GM12878 (cell line): ENCODE measurements at regions not wholly inside any gene's neighbourhood (a gene's known extent, or its start where the extent isn't known, plus 50 kb on each side); places are given as distances from the start of the nearest gene placed in this dataset.
"Not testable (repeated sequence)": the region's sequence is repeated elsewhere in the genome, so short reads cannot be mapped to it uniquely, and the experiment has no call there.

ENCODE experiments used
- ATAC-seq: fragments of 200-7000 bp; cut with Tn5 transposase; 3 replicates; pipeline ENCODE4 v1.9.1; 2020; ENCODE audit warnings: mild to moderate bottlenecking, moderate library complexity
- BruUV-seq: library from RNA; stranded (reverse); fragments of 400-500 nt; replicated peaks from 2 replicates; lab custom pipeline; 2021; lab: Mats Ljungman, UMichigan
- CTCF ChIA-PET: fragments of 300-600 bp; sonication (Branson Sonifier 250); formaldehyde crosslinking; extraction: SDS; loops from one replicate; lab custom pipeline; 2021; ENCODE audit warnings: inconsistent platforms; lab: Yijun Ruan, JAX
- POLR2A ChIA-PET: fragments of 350-600 bp; formaldehyde crosslinking; extraction: SDS; loops from one replicate; lab custom pipeline; 2021; ENCODE audit warnings: inconsistent platforms; lab: Charles Lee
- RAD21 ChIA-PET: fragments of 300-600 bp; sonication (Branson Sonifier 250); formaldehyde crosslinking; loops from one replicate; lab custom pipeline; 2023; ENCODE audit warnings: antibody characterized with exemption; ENCODE audit not compliant: unreplicated experiment; lab: Charles Lee
- SMC1A ChIA-PET: fragments of 300-600 bp; sonication (Branson Sonifier 250); formaldehyde crosslinking; loops from one replicate; lab custom pipeline; 2023; ENCODE audit not compliant: unreplicated experiment, uncharacterized antibody; lab: Charles Lee
- DNase-seq: peaks from one replicate; pipeline ENCODE4 v3.0.0-alpha.2; 2011; ENCODE audit warnings: low read depth, low spot score
- FAIRE-seq: peaks from 3 replicates; lab custom pipeline; 2011; peaks lifted over from hg19 to GRCh38; lab: Jason Lieb, UNC
- H2AFZ ChIP-seq: 2 replicates; pipeline ENCODE4 v1.6.0; 2011; ENCODE audit warnings: low read depth, low read length, control low read depth; ENCODE audit not compliant: control insufficient read depth
- H3K27ac ChIP-seq: 2 replicates; pipeline ENCODE4 v1.5.1; 2011; ENCODE audit warnings: control low read depth; ENCODE audit not compliant: control insufficient read depth, insufficient read depth
- H3K27me3 ChIP-seq, 2 experiments: replicated peaks in 1 of 2; 2 replicates each; pipeline versions ENCODE4 v1.6.0 to v1.6.1; 2011; ENCODE audit warnings: low read length in 1 of 2; ENCODE audit not compliant: control insufficient read depth in 2 of 2, insufficient read depth in 2 of 2
- H3K36me3 ChIP-seq, 2 experiments: 2 replicates each; pipeline ENCODE4 v1.5.1; 2011; ENCODE audit warnings: low read length in 1 of 2; ENCODE audit not compliant: control insufficient read depth in 2 of 2, insufficient read depth in 2 of 2
- H3K4me1 ChIP-seq: 2 replicates; pipeline ENCODE4 v1.6.1; 2011; ENCODE audit warnings: mild to moderate bottlenecking, low read length, moderate library complexity, mixed read lengths; ENCODE audit not compliant: control insufficient read depth, insufficient read depth
- H3K4me2 ChIP-seq: 2 replicates; pipeline ENCODE4 v1.6.0; 2011; ENCODE audit warnings: control low read depth; ENCODE audit not compliant: control insufficient read depth, insufficient read depth
- H3K4me3 ChIP-seq: fragments of 200-600 bp; sonication (generic); 2 replicates; pipeline ENCODE4 v1.5.1; 2016
- H3K79me2 ChIP-seq: 2 replicates; pipeline ENCODE4 v1.6.0; 2011; ENCODE audit warnings: low read length; ENCODE audit not compliant: control insufficient read depth, insufficient read depth
- H3K9ac ChIP-seq: 2 replicates; pipeline ENCODE4 v1.8.0; 2011; ENCODE audit warnings: low read length, control low read depth, mixed read lengths; ENCODE audit not compliant: control insufficient read depth, insufficient read depth
- H3K9me3 ChIP-seq: replicated peaks from 3 replicates; pipeline ENCODE4 v1.5.1; 2011; ENCODE audit warnings: mild to moderate bottlenecking, low read length; ENCODE audit not compliant: control insufficient read depth, insufficient read depth
- H4K20me1 ChIP-seq: 2 replicates; pipeline ENCODE4 v1.6.0; 2011; ENCODE audit not compliant: control insufficient read depth, insufficient read depth
- IKZF1 ChIP-seq: fragments of 450-650 bp; conservative IDR thresholded peaks from 2 replicates; pipeline ENCODE4 v1.6.1; 2017; ENCODE audit warnings: antibody characterized with exemption, mild to moderate bottlenecking
- ZZZ3 ChIP-seq: IDR thresholded peaks from 2 replicates; pipeline ENCODE4 v1.6.1; 2011; ENCODE audit warnings: low read depth; ENCODE audit not compliant: control insufficient read depth, insufficient read length
- WGBS: methylation state at CpG from one replicate; pipeline ENCODE4 v1.1.6; 2016; ENCODE audit warnings: low lambda C conversion rate; ENCODE audit not compliant: insufficient replicate concordance, insufficient coverage; ENCODE audit errors: missing lambda C conversion rate; 5-methylcytosine and 5-hydroxymethylcytosine counted together
- in situ Hi-C: fragments of 300-500 bp; cut with MboI; formaldehyde crosslinking; loops from 9 replicates; pipeline ENCODE4 v1.14.3; 2018; ENCODE audit warnings: mixed read lengths
- intact Hi-C: fragments of 100-400 bp; cut with micrococcal nuclease; formaldehyde crosslinking; loops from one replicate; pipeline ENCODE4 v1.14.2; 2022; ENCODE audit not compliant: unreplicated experiment

GRCh38 chr1:204793259-204793914 lies 77.3 kb upstream of the NFASC start:
- H3K4me2 ChIP-seq: no peak overlapping the region
- in situ Hi-C loops: no loop called here
- no peak for DNase-seq
- H3K27me3 ChIP-seq: peaks cover 3 to 4% of the 10 kb centered on the region in 2 experiments; a peak in 1 of 4 replicates
- CTCF ChIA-PET: interaction anchor here (0.6 to 8.8 kb wide), 8 partner anchors 8 to 1062 kb away, joined by 3 to 130 read pairs (median 4); no protein-coding TSS in a partner anchor
- POLR2A ChIA-PET: interaction anchor here (0.6 kb wide), 2 partner anchors 9 to 17 kb away, joined by 3 to 4 read pairs; no protein-coding TSS in a partner anchor
- SMC1A ChIA-PET: interaction anchor here (4.2 kb wide), 1 partner anchor 14 kb away, joined by 21 read pairs; no protein-coding TSS in a partner anchor
- no peaks in the 10 kb centered on the region for H3K4me1 ChIP-seq
- 41% methylated on average over 7 of the region's 7 CpGs for WGBS
- H4K20me1 ChIP-seq: no peaks in the 10 kb centered on the region
- H3K36me3 ChIP-seq: no peaks in the 10 kb centered on the region
- H3K9ac ChIP-seq: no peak overlapping the region
- H3K79me2 ChIP-seq: no peaks in the 10 kb centered on the region
- BruUV-seq: no TSS peak
- H3K27ac ChIP-seq: no peak overlapping the region
- no peaks in the 10 kb centered on the region for H3K9me3 ChIP-seq
- intact Hi-C loops: no loop called here
- no peak for TF ChIP-seq IKZF1
- TF ChIP-seq ZZZ3: no peak
- RAD21 ChIA-PET: interaction anchor here (0.8 to 4.1 kb wide), 5 partner anchors 12 to 214 kb away, joined by 3 to 22 read pairs (median 4); no protein-coding TSS in a partner anchor
- no peak overlapping the region for H2AFZ ChIP-seq
- FAIRE-seq: no peak
- no peak overlapping the region for H3K4me3 ChIP-seq
- ATAC-seq: no peak

DNA sequence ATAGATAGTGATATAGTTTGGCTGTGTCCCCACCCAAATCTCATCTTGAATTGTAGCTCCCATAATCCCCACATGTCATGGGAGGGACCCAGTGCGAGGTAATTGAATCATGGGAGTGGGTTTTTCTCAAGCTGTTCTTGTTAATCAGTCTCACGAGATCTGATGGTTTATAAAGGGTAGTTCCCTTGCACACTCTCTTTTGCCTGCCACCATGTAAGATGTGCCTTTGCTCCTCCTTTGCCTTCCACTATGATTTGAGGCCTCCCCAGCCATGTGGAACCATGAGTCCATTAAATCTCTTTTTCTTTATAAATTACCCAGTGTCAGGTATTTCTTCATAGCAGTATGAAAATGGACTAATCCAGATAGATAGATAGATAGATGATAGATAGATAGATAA lies 73.8 kb upstream of the NFASC start:
- FAIRE-seq, H3K27ac ChIP-seq, in situ Hi-C loops, H3K4me3 ChIP-seq, ATAC-seq, RAD21 ChIA-PET, DNase-seq, H3K9me3 ChIP-seq, H3K79me2 ChIP-seq, intact Hi-C loops, H3K36me3 ChIP-seq, POLR2A ChIA-PET, H2AFZ ChIP-seq, H3K27me3 ChIP-seq, H3K4me2 ChIP-seq, H3K4me1 ChIP-seq, H4K20me1 ChIP-seq, BruUV-seq, H3K9ac ChIP-seq: not testable (repeated sequence)
- SMC1A ChIA-PET: interaction anchor here (1.7 kb wide), 1 partner anchor 10 kb away, joined by 6 read pairs; no protein-coding TSS in a partner anchor
- 0% methylated on average over 2 of the region's 2 CpGs for WGBS
- CTCF ChIA-PET: interaction anchor here (1.1 to 8.8 kb wide), 2 partner anchors 10 to 143 kb away, joined by 3 to 130 read pairs; no protein-coding TSS in a partner anchor
